ENCODE measurements at regions not wholly inside any gene's neighbourhood (a gene's known extent, or its start where the extent isn't known, plus 50 kb on each side); places are given as distances from the start of the nearest gene placed in this dataset.

- POLR2A ChIA-PET = interaction anchor here (0.6 kb wide), 1 partner anchor 11 kb away, joined by 3 read pairs; no protein-coding TSS in a partner anchor
- H3K4me1 ChIP-seq (replicated peaks in 1 of 2; ENCODE audit: control insufficient read depth in 2 of 2, insufficient read depth in 2 of 2, low read length in 2 of 2) = no peaks in the 10 kb centered on the region
- H2AFZ ChIP-seq (ENCODE audit: low read depth, low read length) = no peak overlapping the region
- H3K9me3 ChIP-seq (replicated peaks; ENCODE audit: control insufficient read depth, insufficient read depth, low read depth, low read length) = no peaks in the 10 kb centered on the region
- TF ChIP-seq ZBTB49 (CRISPR knock-in tag; IDR thresholded peaks at IDR 0.05; ENCODE audit: borderline replicate concordance) (no peak), ZNF282 (CRISPR knock-in tag; IDR thresholded peaks at IDR 0.05) (no peak), ZNF668 (CRISPR knock-in tag; IDR thresholded peaks at IDR 0.05) (no peak), PRDM10 (IDR thresholded peaks at IDR 0.05; ENCODE audit: partially characterized antibody) (no peak), VEZF1 (CRISPR knock-in tag; IDR thresholded peaks at IDR 0.05) (no peak), RBM22 (IDR thresholded peaks at IDR 0.05; ENCODE audit: low read depth, low read length, poor library complexity, severe bottlenecking) (no peak)
- H3K27me3 ChIP-seq (ENCODE audit: control insufficient read depth in 2 of 2, insufficient read depth in 2 of 2, low read length in 2 of 2) = no peaks in the 10 kb centered on the region
- intact Hi-C loops (cut with micrococcal nuclease) (no loop called here), in situ Hi-C loops (cut with MboI) (no loop called here)
- no peaks in the 10 kb centered on the region for H4K20me1 ChIP-seq (replicated peaks; ENCODE audit: control insufficient read depth, insufficient read depth, low read length)
- DNase-seq (ENCODE audit: extremely low read depth in 1 of 4, low spot score in 3 of 4) (no peak), FAIRE-seq (no peak), ATAC-seq (no peak)
- CTCF ChIA-PET (ENCODE audit: low intra/inter-chr PET ratio) = no interaction called here
- H3K4me3 ChIP-seq = no peak overlapping the region
- WGBS (ENCODE audit: insufficient coverage, low coverage, missing lambda C conversion rate) = 0% methylated on average over 5 of the region's 5 CpGs
- no peak overlapping the region for H3K9ac ChIP-seq (ENCODE audit: insufficient read depth in 1 of 2, low read depth in 2 of 2, low read length in 2 of 2)
- H3K4me2 ChIP-seq (ENCODE audit: insufficient read depth, low read length) = no peak overlapping the region
- no TSS peak for BruUV-seq (replicated peaks)
- no peaks in the 10 kb centered on the region for H3K79me2 ChIP-seq (ENCODE audit: control insufficient read depth, insufficient read depth, low read length)
- no peak overlapping the region for H3K27ac ChIP-seq (ENCODE audit: extremely low read depth, low read depth, low read length)
- H3K36me3 ChIP-seq (ENCODE audit: control insufficient read depth, insufficient read depth, low read length) = no peaks in the 10 kb centered on the region
- H3K9me1 ChIP-seq (ENCODE audit: control insufficient read depth, insufficient read depth, low read length) = no peaks in the 10 kb centered on the region
Measured at GRCh38 chr2:128808462-128809258, 490.0 kb upstream of the HS6ST1 start.
